VCaP (cell line): ENCODE measurements at regions not wholly inside any gene's neighbourhood (a gene's known extent, or its start where the extent isn't known, plus 50 kb on each side); places are given as distances from the start of the nearest gene placed in this dataset.

Experiments used
- H3K27ac ChIP-seq: fragments of 450-650 bp; 2 replicates; pipeline ENCODE4 v1.5.1; 2017
- TF ChIP-seq, protein P1 (sequence below): fragments of 450-650 bp; conservative IDR thresholded peaks from 2 replicates; pipeline ENCODE4 v1.5.1; 2017; ENCODE audit warnings: mild to moderate bottlenecking, moderate library complexity

DNA sequence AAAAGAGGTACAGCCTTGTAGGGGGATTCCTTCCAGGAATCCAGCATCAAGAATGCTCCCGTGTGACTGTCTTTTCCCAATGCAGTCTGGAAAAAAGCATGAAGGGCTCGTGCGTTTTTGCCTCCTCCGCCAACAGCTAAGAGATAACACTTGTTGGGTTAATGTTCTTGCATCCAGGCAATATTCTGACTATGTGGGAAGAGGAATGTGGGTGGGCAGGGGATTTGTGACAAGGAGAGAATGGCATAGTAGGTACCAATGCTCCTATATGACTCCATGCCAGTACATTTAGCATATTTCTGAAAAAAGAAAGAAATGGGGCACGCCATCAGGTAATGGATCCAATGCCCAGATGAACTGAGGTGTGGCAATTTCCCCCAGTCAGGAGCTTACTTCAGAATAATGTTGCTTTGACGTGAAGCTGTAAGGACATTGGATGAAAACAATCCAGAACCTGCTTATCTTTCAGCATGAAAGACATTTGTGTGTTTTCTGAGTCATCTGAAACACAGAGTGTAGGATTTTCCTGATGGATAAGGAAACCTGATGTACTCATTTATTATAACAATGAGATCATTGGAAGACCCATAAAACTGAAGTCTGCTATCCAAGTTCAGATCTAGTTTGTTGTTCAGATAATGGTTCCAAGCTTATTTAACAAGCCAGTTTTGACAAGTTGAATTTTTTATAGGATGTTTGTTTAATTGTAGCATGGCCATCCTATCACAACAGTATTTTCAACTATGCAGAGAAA lies 105.5 kb downstream of the LYPLAL1 start:
- TF ChIP-seq, protein P1, sequence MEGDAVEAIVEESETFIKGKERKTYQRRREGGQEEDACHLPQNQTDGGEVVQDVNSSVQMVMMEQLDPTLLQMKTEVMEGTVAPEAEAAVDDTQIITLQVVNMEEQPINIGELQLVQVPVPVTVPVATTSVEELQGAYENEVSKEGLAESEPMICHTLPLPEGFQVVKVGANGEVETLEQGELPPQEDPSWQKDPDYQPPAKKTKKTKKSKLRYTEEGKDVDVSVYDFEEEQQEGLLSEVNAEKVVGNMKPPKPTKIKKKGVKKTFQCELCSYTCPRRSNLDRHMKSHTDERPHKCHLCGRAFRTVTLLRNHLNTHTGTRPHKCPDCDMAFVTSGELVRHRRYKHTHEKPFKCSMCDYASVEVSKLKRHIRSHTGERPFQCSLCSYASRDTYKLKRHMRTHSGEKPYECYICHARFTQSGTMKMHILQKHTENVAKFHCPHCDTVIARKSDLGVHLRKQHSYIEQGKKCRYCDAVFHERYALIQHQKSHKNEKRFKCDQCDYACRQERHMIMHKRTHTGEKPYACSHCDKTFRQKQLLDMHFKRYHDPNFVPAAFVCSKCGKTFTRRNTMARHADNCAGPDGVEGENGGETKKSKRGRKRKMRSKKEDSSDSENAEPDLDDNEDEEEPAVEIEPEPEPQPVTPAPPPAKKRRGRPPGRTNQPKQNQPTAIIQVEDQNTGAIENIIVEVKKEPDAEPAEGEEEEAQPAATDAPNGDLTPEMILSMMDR = no peak
- H3K27ac ChIP-seq = peak overlapping the region; percentile 88

DNA sequence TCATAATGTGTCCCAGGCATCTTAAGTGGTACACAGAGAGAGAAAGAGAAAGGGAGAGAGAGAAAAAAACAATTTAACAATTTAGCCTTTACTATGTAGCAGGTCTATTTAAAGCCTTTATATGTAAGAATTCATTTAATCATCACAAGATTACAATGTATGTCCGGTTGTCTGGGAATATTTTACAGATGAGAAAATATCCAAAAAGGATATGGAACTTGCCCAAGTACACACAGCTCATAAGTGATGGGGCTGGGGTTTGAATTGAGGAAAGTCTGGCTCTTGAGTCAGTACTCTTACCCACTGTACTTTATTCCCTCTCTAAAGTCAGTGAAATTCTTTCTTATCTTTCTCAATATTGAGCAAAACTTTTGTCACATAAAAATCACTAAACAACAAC lies 104.6 kb downstream of the LYPLAL1 start:
- H3K27ac ChIP-seq = peak overlapping the region; percentile 88
- TF ChIP-seq, protein P1 = no peak

DNA sequence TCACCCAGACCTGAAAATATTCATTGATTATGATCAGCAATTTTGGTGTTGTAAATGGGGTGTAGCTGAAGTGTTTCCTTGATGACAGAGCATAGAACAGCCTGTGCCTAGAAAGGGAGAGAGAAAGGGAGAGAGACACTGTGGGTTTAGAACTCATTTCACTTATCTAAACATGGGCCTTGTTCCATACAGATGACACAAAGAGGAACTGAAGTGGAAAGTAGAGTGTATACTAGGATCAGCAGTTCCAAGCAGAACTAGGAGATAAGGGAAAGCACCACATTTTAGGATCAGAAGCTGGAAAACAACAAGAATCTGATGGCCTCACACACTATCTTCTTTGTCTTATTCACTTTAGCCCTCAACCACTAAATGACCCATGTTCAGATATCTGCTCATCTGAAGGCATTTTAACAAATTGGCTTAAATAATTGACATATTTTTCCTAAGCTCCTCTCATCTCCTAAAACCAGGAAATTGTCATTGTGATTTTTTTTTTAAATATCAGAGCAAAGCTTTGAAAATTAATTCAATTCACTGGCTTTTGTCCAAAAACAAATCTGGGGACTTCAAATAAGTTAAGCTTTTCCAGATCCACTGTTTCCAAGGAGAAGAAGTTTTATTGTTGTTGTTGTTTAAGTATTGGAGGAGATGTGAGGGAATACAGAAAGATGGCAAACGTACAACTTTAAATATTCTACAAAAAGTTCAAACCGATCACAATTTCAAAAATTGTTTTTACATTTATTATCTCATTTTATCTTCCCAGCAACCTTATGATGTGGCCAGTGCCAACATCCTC lies 103.8 kb downstream of the LYPLAL1 start:
- H3K27ac ChIP-seq = peak overlapping the region; percentile 88
- TF ChIP-seq, protein P1 = no peak

DNA sequence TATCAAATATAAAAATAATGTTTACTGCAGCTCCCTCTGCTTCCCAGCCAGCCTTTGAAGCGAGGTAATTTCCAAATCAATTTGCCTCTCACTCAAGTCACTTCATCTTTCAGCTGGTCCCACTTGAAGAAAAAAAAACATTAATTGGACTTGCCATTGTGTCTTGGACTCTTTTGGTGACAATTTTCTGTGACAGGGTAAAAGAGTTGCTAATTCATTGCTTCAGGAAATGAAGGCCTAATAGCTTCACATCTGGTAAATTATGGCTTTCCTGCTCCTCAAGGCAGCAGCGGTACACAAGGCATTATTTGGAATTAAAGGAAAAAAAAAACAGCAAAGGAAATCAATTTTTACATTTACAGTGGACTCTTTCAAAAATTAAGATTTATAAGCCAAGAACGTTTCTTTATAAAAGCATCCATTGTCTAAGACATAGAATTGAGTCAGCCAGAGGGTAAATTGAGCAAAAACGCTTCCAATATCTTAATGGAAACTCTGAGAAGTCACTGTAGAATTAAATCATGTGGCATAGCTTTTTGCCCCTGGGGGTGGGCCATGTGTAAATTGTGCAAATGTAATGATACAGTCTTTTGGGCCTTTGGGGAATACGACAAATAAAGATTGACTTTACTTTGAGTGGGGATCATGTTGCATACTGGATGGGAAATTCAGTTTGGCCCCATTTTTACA lies 102.5 kb downstream of the LYPLAL1 start:
- H3K27ac ChIP-seq = no peak overlapping the region
- TF ChIP-seq, protein P1 = no peak

DNA sequence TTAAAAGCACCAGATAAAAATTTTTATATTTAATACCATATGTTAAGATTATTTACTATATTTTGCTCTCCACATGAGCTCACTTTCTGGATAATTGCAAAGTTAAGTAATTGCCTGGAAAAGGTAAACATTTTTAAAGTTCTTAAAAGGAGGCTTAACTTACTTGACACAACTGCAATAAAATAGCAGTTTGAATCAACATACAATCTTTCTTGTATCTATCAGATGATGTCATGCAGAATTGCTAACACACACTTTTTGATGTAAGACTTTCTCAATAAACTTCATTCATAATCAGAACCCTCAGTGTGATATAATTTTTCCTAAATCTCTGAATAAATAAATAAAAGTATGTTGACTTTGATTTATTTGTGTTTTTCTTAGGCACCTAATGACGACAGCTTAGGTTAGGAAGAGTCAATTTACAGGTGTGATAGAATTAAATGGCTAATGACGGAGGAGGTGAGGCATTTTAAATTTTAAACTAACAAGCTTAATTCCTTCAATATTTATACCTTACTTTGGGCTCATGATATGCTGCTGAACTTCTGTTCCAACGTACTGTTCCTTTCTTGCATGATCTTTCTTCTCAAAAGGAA lies 99.5 kb downstream of the LYPLAL1 start:
- TF ChIP-seq, protein P1 = no peak
- no peak overlapping the region for H3K27ac ChIP-seq

DNA sequence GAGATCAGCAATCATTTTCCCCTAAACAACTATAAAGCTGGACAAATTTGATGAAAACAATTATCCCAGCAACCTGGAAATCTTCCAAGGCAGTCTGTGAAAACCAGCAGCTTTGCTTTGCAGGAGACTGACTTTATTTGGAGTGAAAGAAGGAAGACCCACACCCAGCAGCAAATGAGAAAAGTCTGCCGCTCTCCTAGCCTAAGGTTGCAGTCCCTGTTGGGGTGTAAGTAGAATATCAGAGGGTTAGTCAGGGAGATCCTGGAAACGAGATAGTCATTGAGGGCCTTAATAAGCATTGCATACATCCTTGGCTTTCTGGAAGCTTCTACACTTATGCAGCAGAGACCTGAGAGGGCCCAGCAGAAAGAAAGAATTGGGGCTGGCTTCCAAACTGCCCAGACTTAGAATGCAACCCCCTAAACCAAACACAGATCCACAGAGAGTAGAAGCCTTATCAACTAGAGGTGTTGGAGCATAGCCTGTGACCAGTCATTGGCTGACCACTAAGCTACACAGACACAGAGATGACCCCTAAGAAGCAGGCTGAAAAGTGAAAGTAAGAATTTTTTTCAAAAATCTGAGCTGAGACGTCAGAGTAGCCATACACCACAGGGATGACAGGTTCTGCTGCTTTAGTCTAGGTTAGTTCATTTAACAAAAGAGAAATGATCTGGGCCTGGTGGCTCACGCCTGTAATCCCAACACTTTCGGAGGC lies 98.3 kb downstream of the LYPLAL1 start:
- H3K27ac ChIP-seq = peak overlapping the region; percentile 61
- TF ChIP-seq, protein P1 = no peak
